ENCODE measurements at regions not wholly inside any gene's neighbourhood (a gene's known extent, or its start where the extent isn't known, plus 50 kb on each side); places are given as distances from the start of the nearest gene placed in this dataset.

DNA sequence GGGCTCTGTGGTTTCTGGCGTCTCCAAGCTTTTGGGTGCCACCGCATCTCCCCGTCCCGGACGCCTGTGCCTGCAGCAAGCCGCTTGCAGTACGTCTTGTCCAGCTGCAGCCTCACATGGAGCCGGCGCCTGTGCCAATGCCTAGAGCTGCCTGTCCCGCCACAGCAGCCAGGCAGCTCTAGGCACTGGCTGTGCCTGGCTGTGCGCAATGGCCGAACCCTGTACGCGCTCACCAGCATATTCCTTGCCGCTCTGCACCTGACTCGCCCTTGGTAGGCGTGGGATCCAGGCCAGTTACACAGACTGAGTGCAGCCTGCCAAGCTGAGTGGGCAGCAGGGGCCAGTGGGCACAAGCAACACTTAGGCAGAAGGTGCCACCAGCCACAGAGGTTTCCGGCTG, 381.2 kb upstream of the SORCS1 start:
- H3K4me3 ChIP-seq (replicated peaks in 1 of 2; ENCODE audit: low read depth in 1 of 2, low read length in 2 of 2) = no peak overlapping the region
- ATAC-seq (no peak), DNase-seq (ENCODE audit: low read depth, low spot score) (no peak)
- no peaks in the 10 kb centered on the region for H3K4me1 ChIP-seq (ENCODE audit: control insufficient read depth in 1 of 2, insufficient read depth in 2 of 2, low read length in 2 of 2)
- RAD21 ChIA-PET (ENCODE audit: low non-redundant PET in 1 of 2, low total read pairs in 2 of 2, uncharacterized antibody in 2 of 2, unreplicated experiment in 2 of 2) = no interaction called here
- no peaks in the 10 kb centered on the region for H4K20me1 ChIP-seq (ENCODE audit: insufficient read depth)
- CTCF ChIA-PET = no interaction called here
- H3K9me3 ChIP-seq (ENCODE audit: control insufficient read depth in 1 of 2, insufficient read depth in 1 of 2, low read depth in 1 of 2, low read length in 2 of 2) = peaks cover 39 to 40% of the 10 kb centered on the region in 2 experiments; a peak in 3 of 4 replicates
- no peak for TF ChIP-seq ZFX (IDR thresholded peaks at IDR 0.05)
- TF ChIP-seq, protein P1, sequence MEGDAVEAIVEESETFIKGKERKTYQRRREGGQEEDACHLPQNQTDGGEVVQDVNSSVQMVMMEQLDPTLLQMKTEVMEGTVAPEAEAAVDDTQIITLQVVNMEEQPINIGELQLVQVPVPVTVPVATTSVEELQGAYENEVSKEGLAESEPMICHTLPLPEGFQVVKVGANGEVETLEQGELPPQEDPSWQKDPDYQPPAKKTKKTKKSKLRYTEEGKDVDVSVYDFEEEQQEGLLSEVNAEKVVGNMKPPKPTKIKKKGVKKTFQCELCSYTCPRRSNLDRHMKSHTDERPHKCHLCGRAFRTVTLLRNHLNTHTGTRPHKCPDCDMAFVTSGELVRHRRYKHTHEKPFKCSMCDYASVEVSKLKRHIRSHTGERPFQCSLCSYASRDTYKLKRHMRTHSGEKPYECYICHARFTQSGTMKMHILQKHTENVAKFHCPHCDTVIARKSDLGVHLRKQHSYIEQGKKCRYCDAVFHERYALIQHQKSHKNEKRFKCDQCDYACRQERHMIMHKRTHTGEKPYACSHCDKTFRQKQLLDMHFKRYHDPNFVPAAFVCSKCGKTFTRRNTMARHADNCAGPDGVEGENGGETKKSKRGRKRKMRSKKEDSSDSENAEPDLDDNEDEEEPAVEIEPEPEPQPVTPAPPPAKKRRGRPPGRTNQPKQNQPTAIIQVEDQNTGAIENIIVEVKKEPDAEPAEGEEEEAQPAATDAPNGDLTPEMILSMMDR (IDR thresholded peaks at IDR 0.05 in 2 of 3, conservative IDR thresholded peaks at IDR 0.05 in 1 of 3; ENCODE audit: borderline replicate concordance in 1 of 3, insufficient read depth in 1 of 3, low read depth in 2 of 3, low read length in 2 of 3) = no peak
- no peak for TF ChIP-seq CBX3 (IDR thresholded peaks at IDR 0.05; ENCODE audit: low read depth)
- no peak for TF ChIP-seq CEBPB (IDR thresholded peaks at IDR 0.05; ENCODE audit: low read depth)
- TF ChIP-seq, protein P2, sequence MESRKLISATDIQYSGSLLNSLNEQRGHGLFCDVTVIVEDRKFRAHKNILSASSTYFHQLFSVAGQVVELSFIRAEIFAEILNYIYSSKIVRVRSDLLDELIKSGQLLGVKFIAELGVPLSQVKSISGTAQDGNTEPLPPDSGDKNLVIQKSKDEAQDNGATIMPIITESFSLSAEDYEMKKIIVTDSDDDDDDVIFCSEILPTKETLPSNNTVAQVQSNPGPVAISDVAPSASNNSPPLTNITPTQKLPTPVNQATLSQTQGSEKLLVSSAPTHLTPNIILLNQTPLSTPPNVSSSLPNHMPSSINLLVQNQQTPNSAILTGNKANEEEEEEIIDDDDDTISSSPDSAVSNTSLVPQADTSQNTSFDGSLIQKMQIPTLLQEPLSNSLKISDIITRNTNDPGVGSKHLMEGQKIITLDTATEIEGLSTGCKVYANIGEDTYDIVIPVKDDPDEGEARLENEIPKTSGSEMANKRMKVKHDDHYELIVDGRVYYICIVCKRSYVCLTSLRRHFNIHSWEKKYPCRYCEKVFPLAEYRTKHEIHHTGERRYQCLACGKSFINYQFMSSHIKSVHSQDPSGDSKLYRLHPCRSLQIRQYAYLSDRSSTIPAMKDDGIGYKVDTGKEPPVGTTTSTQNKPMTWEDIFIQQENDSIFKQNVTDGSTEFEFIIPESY (IDR thresholded peaks at IDR 0.05; ENCODE audit: extremely low read depth, insufficient replicate concordance, low read length) = no peak
- no peak for TF ChIP-seq RAD21 (IDR thresholded peaks at IDR 0.05; ENCODE audit: low read depth)
- no peak for TF ChIP-seq ZNF274 (IDR thresholded peaks at IDR 0.05; ENCODE audit: low read depth, low read length)
- TF ChIP-seq YY1 (IDR thresholded peaks at IDR 0.05; ENCODE audit: extremely low read depth, insufficient replicate concordance, low read depth, low read length) = no peak
- no peak for TF ChIP-seq JUND (IDR thresholded peaks at IDR 0.05)
- TF ChIP-seq TCF7L2 (IDR thresholded peaks at IDR 0.05; ENCODE audit: borderline replicate concordance, extremely low read depth, insufficient read depth, insufficient read length) = no peak
- TF ChIP-seq SIN3A (IDR thresholded peaks at IDR 0.05; ENCODE audit: low read depth) = no peak
- TF ChIP-seq, protein P3, sequence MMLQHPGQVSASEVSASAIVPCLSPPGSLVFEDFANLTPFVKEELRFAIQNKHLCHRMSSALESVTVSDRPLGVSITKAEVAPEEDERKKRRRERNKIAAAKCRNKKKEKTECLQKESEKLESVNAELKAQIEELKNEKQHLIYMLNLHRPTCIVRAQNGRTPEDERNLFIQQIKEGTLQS (IDR thresholded peaks at IDR 0.05) = no peak
- TF ChIP-seq SP1 (IDR thresholded peaks at IDR 0.05; ENCODE audit: low read depth) = no peak
- TF ChIP-seq, protein P4, sequence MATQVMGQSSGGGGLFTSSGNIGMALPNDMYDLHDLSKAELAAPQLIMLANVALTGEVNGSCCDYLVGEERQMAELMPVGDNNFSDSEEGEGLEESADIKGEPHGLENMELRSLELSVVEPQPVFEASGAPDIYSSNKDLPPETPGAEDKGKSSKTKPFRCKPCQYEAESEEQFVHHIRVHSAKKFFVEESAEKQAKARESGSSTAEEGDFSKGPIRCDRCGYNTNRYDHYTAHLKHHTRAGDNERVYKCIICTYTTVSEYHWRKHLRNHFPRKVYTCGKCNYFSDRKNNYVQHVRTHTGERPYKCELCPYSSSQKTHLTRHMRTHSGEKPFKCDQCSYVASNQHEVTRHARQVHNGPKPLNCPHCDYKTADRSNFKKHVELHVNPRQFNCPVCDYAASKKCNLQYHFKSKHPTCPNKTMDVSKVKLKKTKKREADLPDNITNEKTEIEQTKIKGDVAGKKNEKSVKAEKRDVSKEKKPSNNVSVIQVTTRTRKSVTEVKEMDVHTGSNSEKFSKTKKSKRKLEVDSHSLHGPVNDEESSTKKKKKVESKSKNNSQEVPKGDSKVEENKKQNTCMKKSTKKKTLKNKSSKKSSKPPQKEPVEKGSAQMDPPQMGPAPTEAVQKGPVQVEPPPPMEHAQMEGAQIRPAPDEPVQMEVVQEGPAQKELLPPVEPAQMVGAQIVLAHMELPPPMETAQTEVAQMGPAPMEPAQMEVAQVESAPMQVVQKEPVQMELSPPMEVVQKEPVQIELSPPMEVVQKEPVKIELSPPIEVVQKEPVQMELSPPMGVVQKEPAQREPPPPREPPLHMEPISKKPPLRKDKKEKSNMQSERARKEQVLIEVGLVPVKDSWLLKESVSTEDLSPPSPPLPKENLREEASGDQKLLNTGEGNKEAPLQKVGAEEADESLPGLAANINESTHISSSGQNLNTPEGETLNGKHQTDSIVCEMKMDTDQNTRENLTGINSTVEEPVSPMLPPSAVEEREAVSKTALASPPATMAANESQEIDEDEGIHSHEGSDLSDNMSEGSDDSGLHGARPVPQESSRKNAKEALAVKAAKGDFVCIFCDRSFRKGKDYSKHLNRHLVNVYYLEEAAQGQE (IDR thresholded peaks at IDR 0.05; ENCODE audit: low read depth) = no peak
- no peak for TF ChIP-seq EZH2phosphoT487 (IDR thresholded peaks at IDR 0.05; ENCODE audit: borderline replicate concordance)
- no peak for TF ChIP-seq EZH2 (IDR thresholded peaks at IDR 0.05)
- TF ChIP-seq FOSL1 (IDR thresholded peaks at IDR 0.05; ENCODE audit: low read depth) = no peak
- no peak overlapping the region for H3K27ac ChIP-seq (ENCODE audit: low read depth, low read length)
- POLR2A ChIA-PET = no interaction called here
- H2AFZ ChIP-seq (ENCODE audit: low read depth, low read length, poor library complexity, severe bottlenecking) = no peak overlapping the region
- no peaks in the 10 kb centered on the region for H3K9me2 ChIP-seq (ENCODE audit: insufficient read depth)
- H3K36me3 ChIP-seq (ENCODE audit: control insufficient read depth in 1 of 2, insufficient read depth in 2 of 2, low read length in 2 of 2) = no peaks in the 10 kb centered on the region
- no peaks in the 10 kb centered on the region for H3K27me3 ChIP-seq (ENCODE audit: insufficient read depth, low read length)
- H3K9ac ChIP-seq (ENCODE audit: low read length) = no peak overlapping the region
- BruUV-seq (replicated peaks) = no TSS peak
- H3K4me2 ChIP-seq (ENCODE audit: low read length) = no peak overlapping the region
- no peaks in the 10 kb centered on the region for H3K79me2 ChIP-seq (ENCODE audit: insufficient read depth, low read length)
- intact Hi-C loops (cut with micrococcal nuclease) = no loop called here

Data from HCT116 (cell line).